Astrocyte of the spinal cord (primary cell): ENCODE measurements at regions not wholly inside any gene's neighbourhood (a gene's known extent, or its start where the extent isn't known, plus 50 kb on each side); places are given as distances from the start of the nearest gene placed in this dataset.
A peak's percentile ranks its signal among the peaks of the same experiment; 100 is the strongest.
"Not testable (repeated sequence)": the region's sequence is repeated elsewhere in the genome, so short reads cannot be mapped to it uniquely, and the experiment has no call there.

Experiments used
- DNase-seq: peaks from one replicate; pipeline ENCODE4 v3.0.0; 2011; ENCODE audit warnings: low read depth, low spot score
- H3K4me3 ChIP-seq: 2 replicates; pipeline ENCODE4 v1.5.1; 2011; ENCODE audit warnings: low read depth, mild to moderate bottlenecking, low read length, moderate library complexity
- CTCF ChIP-seq: IDR thresholded peaks from 2 replicates; pipeline ENCODE4 v1.5.1; 2012; ENCODE audit warnings: low read depth, mild to moderate bottlenecking, low read length, inconsistent platforms
- in situ Hi-C: cut with HindIII; loops from 2 replicates; pipeline ENCODE4 v1.10.0; 2017; ENCODE audit warnings: low sequenced_read_pairs

GRCh38 chr10:45155784-45156183, 155.1 kb downstream of the ZNF22 start:
- no peak for DNase-seq
- in situ Hi-C loops = no loop called here
- H3K4me3 ChIP-seq = no peak overlapping the region
- TF ChIP-seq CTCF = no peak

- no peak for TF ChIP-seq CTCF
- in situ Hi-C loops = no loop called here
Observed at GRCh38 chr10:45160271-45160670, 155.1 kb downstream of the OR13A1 start.

GRCh38 chr10:45163315-45163975, 152.0 kb downstream of the OR13A1 start:
- H3K4me3 ChIP-seq = no peak overlapping the region
- DNase-seq = no peak
- no peak for TF ChIP-seq CTCF
- in situ Hi-C loops = no loop called here

More at GRCh38 chr10:45160271-45160670, 155.1 kb downstream of the OR13A1 start:
- DNase-seq = peak; percentile 14
- H3K4me3 ChIP-seq = no peak overlapping the region

GRCh38 chr10:45175520-45176118, 139.8 kb downstream of the OR13A1 start:
- H3K4me3 ChIP-seq, in situ Hi-C loops, DNase-seq: not testable (repeated sequence)

- no peak for DNase-seq
- in situ Hi-C loops = no loop called here
- no peak overlapping the region for H3K4me3 ChIP-seq
- no peak for TF ChIP-seq CTCF
Observed at GRCh38 chr10:45179691-45180090, 135.7 kb downstream of the OR13A1 start.

GRCh38 chr10:45180507-45180906, 134.9 kb downstream of the OR13A1 start:
- TF ChIP-seq CTCF = no peak
- H3K4me3 ChIP-seq = no peak overlapping the region
- in situ Hi-C loops = no loop called here
- no peak for DNase-seq
